MM.1S (cell line): ENCODE measurements at regions not wholly inside any gene's neighbourhood (a gene's known extent, or its start where the extent isn't known, plus 50 kb on each side); places are given as distances from the start of the nearest gene placed in this dataset.

ENCODE experiments used
- EZH2 ChIP-seq: fragments of 300-600 bp; sonication (generic); optimal IDR thresholded peaks from 2 replicates; pipeline ENCODE3; 2017; ENCODE audit warnings: low read depth, mild to moderate bottlenecking, antibody characterized with exemption, low read length, mixed read lengths
- EZH2phosphoT487 ChIP-seq: fragments of 300-600 bp; sonication (generic); IDR thresholded peaks from 2 replicates; pipeline ENCODE4 v1.6.1; 2018; ENCODE audit warnings: antibody characterized with exemption, low read length
- TF ChIP-seq, protein P1 (sequence below): fragments of 300-600 bp; sonication (generic); IDR thresholded peaks from 2 replicates; pipeline ENCODE4 v1.5.1; 2016; ENCODE audit warnings: antibody characterized with exemption, low read length, mixed read lengths

DNA sequence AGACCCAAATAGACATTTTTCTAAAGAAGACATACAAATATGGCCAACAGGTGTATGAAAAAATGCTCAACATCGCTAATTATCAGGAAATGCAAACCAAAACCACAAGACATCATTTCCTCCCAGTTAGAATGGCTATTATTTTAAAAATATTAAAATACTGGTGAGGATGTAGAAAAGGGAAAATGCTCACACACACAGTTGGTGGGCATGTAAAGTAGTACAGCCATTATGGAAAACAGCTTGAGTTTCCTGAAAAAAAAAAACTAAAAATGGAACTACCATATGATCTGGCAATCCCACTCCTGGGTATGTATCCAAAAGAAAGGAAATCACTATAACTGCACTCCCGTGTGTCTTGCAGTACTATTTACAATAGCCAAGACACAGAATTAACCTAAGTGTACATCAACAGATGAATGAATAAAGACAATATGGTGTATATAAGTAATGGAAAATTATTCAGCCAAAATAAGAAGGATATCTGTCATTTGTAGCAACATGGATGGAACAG, 128.9 kb upstream of the DKK2 start:
- TF ChIP-seq, protein P1, sequence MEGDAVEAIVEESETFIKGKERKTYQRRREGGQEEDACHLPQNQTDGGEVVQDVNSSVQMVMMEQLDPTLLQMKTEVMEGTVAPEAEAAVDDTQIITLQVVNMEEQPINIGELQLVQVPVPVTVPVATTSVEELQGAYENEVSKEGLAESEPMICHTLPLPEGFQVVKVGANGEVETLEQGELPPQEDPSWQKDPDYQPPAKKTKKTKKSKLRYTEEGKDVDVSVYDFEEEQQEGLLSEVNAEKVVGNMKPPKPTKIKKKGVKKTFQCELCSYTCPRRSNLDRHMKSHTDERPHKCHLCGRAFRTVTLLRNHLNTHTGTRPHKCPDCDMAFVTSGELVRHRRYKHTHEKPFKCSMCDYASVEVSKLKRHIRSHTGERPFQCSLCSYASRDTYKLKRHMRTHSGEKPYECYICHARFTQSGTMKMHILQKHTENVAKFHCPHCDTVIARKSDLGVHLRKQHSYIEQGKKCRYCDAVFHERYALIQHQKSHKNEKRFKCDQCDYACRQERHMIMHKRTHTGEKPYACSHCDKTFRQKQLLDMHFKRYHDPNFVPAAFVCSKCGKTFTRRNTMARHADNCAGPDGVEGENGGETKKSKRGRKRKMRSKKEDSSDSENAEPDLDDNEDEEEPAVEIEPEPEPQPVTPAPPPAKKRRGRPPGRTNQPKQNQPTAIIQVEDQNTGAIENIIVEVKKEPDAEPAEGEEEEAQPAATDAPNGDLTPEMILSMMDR: no peak
- TF ChIP-seq EZH2phosphoT487: no peak
- TF ChIP-seq EZH2: no peak
